Subcutaneous abdominal adipose tissue (tissue), 5 donors: ENCODE measurements at regions not wholly inside any gene's neighbourhood (a gene's known extent, or its start where the extent isn't known, plus 50 kb on each side); places are given as distances from the start of the nearest gene placed in this dataset.

Experiments
- H3K27ac ChIP-seq: one replicate; pipeline ENCODE4 v1.7.0; 2013; ENCODE audit warnings: low read depth, mild to moderate bottlenecking, inconsistent platforms, low read length, moderate library complexity
- H3K27me3 ChIP-seq, 5 donors: one replicate each; pipeline ENCODE4 v1.7.0; 2013; ENCODE audit warnings: low read length in 5 of 5, inconsistent platforms in 1 of 5; ENCODE audit not compliant: control insufficient read depth in 5 of 5, insufficient read depth in 4 of 5
- H3K36me3 ChIP-seq, 5 donors: one replicate each; pipeline ENCODE4 v1.7.0; 2013; ENCODE audit warnings: low read length in 5 of 5; ENCODE audit not compliant: control insufficient read depth in 5 of 5, insufficient read depth in 5 of 5
- H3K4me1 ChIP-seq, 5 donors: one replicate each; pipeline ENCODE4 v1.7.0; 2013; ENCODE audit warnings: low read length in 5 of 5, mild to moderate bottlenecking in 3 of 5, moderate library complexity in 1 of 5; ENCODE audit not compliant: control insufficient read depth in 5 of 5, insufficient read depth in 5 of 5
- H3K4me3 ChIP-seq, 5 donors: one replicate each; pipeline ENCODE4 v1.7.0; 2013; ENCODE audit warnings: low read length in 5 of 5, low read depth in 1 of 5
- H3K9ac ChIP-seq, 5 donors: one replicate each; pipeline ENCODE4 v1.7.0; 2013; ENCODE audit warnings: low read length in 5 of 5, mild to moderate bottlenecking in 4 of 5, moderate library complexity in 3 of 5
- H3K9me3 ChIP-seq, 5 donors: one replicate each; pipeline ENCODE4 v1.7.0; 2013; ENCODE audit warnings: low read length in 5 of 5; ENCODE audit not compliant: control insufficient read depth in 5 of 5
- donor health status: healthy.
- donor health status: healthy.
- donor health status: healthy.
- donor health status: healthy.
- donor health status: healthy.

DNA sequence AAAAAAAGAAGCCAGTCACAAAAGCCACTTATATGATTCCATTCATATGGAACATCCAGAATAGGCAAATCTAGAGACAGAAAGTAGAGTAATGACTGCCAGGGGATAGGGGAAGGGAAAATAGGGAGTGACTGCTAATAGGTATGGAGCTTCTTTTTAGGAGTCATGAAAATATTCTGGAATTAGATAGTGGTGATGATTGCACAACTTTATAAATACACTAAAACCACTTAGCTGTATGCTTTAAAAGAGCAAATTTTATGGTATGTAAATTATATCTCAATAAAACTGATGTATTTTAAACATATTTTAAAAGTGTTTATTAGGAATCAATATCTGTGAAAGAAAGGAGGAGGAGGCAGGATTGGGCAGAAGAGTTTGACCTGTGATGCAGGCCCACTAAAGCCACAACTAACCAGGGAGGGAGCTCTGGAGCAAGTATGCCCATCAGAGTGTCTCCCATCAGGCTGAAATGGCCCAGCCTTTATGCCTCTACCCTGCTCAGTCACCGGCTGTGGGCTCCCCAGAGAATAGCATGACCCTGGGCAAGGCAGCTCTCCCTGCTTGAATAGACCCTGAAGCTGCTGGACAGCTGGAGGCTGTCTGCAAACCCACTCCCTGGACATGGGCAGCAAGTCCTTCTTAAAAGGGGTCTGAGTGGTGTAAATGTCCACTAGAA, 96.0 kb upstream of the SLC44A1 start:
- Histone ChIP-seq H3K27me3 (no peaks in the 10 kb centered on the region), H3K4me3 (no peak overlapping the region), H3K36me3 (no peaks in the 10 kb centered on the region)

DNA sequence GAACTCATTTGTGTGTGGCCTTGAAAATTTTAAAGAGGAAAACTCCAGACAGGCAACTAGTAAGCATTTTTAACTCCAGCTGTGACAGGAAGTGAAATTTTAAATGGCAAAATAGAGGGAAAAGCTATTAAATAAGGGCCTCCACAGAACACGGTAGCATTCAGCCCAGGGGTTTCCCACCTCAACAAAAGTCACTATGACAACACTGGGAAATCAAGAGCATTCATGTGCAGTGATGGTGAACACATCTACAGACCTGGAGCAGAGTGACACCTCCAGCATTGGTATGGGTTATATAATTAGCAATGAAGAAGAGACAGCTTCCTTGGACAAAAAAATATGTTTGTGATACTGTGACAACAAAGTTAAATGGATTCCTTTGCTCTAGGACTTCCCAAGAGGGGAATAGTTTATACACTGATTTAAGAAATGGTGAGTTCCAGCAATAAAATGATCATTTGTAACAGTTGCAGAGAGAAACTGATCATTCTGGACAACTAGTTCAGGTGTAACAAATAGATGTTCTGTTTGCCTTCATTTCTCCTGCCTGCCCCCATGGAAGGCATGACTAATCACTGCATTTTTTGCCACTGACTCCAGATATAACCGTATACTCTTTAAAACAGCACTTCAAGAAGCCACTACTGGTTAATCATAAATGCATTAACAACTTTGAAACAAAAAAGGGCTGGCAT, 93.3 kb upstream of the SLC44A1 start:
- H3K4me1 ChIP-seq, result peaks cover 3 to 15% (median 5%) of the 10 kb centered on the region in 5 donors
- H3K27me3 ChIP-seq, result no peaks in the 10 kb centered on the region
- H3K27ac ChIP-seq, result no peak overlapping the region
- no peaks in the 10 kb centered on the region for H3K9me3 ChIP-seq
- no peaks in the 10 kb centered on the region for H3K36me3 ChIP-seq
- no peak overlapping the region for H3K9ac ChIP-seq
- no peak overlapping the region for H3K4me3 ChIP-seq

More for the DNA sequence above, 96.0 kb upstream of the SLC44A1 start:
- Histone ChIP-seq H3K4me1 (peaks cover 3 to 12% (median 8%) of the 10 kb centered on the region in 5 donors), H3K9ac (no peak overlapping the region), H3K27ac (no peak overlapping the region), H3K9me3 (no peaks in the 10 kb centered on the region)

DNA sequence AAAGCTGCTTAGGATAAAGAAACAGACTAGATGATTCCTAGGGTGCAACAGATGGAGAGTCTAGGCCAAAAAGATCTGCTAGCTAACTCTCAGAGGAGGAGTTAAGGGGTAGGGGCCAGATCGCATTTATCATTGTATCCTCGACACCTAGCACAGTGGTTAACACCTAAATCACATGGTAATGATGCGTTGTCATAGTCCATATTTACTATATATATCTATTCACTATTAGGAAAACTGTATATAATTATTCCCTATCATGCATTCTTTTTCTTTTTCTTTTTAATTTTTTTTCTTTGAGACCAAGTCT, 92.8 kb upstream of the SLC44A1 start:
- Histone ChIP-seq H3K9ac (no peak overlapping the region), H3K27ac (no peak overlapping the region), H3K36me3 (no peaks in the 10 kb centered on the region), H3K4me3 (no peak overlapping the region), H3K4me1 (peaks cover 1 to 15% (median 5%) of the 10 kb centered on the region in 5 donors), H3K9me3 (no peaks in the 10 kb centered on the region), H3K27me3 (no peaks in the 10 kb centered on the region)

- Histone ChIP-seq H3K4me3 (no peak overlapping the region), H3K27ac (no peak overlapping the region), H3K27me3 (no peaks in the 10 kb centered on the region), H3K36me3 (no peaks in the 10 kb centered on the region), H3K9ac (no peak overlapping the region), H3K9me3 (no peaks in the 10 kb centered on the region), H3K4me1 (peaks cover 0 to 12% (median 4%) of the 10 kb centered on the region in 5 donors)
Measured at GRCh38 chr9:105154723-105155191, 89.7 kb upstream of the SLC44A1 start.

GRCh38 chr9:105157171-105157583, 87.3 kb upstream of the SLC44A1 start:
- Histone ChIP-seq H3K9me3 (no peaks in the 10 kb centered on the region), H3K36me3 (no peaks in the 10 kb centered on the region), H3K4me1 (peaks cover 0 to 7% (median 3%) of the 10 kb centered on the region in 5 donors), H3K4me3 (no peak overlapping the region), H3K27me3 (no peaks in the 10 kb centered on the region), H3K9ac (no peak overlapping the region), H3K27ac (peak overlapping the region; percentile 15)

GRCh38 chr9:105158020-105158419, 86.4 kb upstream of the SLC44A1 start:
- Histone ChIP-seq H3K9me3 (no peaks in the 10 kb centered on the region), H3K4me1 (peaks cover 0 to 7% (median 3%) of the 10 kb centered on the region in 5 donors), H3K27me3 (no peaks in the 10 kb centered on the region), H3K27ac (no peak overlapping the region), H3K36me3 (no peaks in the 10 kb centered on the region), H3K4me3 (no peak overlapping the region), H3K9ac (no peak overlapping the region)

GRCh38 chr9:105158898-105159297, 85.6 kb upstream of the SLC44A1 start:
- H3K27ac ChIP-seq, result no peak overlapping the region

DNA sequence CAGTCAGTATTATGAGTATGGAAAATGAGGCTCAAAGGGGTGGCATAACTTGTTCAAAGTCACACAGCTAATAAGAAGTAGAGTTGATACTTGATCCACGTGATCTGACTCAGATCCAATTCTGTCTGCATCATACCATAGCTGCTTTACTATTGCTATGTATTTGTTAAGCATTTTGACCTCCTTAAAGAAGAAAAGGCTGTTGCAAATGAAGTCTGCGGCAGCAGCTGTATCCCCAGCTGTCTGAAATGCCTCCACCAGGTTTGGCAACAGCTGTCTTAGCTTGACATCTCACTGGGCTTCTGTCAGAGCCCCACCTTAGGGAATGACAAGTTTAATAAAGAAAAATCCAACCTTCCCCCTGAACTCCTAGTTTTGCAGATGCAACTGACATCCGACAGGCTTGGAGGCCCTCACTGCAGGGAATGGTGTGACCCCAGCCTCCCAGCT, 75.6 kb upstream of the SLC44A1 start:
- no peaks in the 10 kb centered on the region for H3K9me3 ChIP-seq
- H3K4me3 ChIP-seq, result no peak overlapping the region
- peaks cover 0 to 13% (median 0%) of the 10 kb centered on the region in 5 donors for H3K4me1 ChIP-seq
- no peaks in the 10 kb centered on the region for H3K36me3 ChIP-seq
- no peak overlapping the region for H3K9ac ChIP-seq
- no peaks in the 10 kb centered on the region for H3K27me3 ChIP-seq
- H3K27ac ChIP-seq, result no peak overlapping the region

More at GRCh38 chr9:105158898-105159297, 85.6 kb upstream of the SLC44A1 start:
- Histone ChIP-seq H3K9me3 (no peaks in the 10 kb centered on the region), H3K4me3 (no peak overlapping the region), H3K9ac (peak overlapping the region in 1 of 5 donors; percentile 20), H3K4me1 (peaks cover 0 to 7% (median 3%) of the 10 kb centered on the region in 5 donors), H3K27me3 (no peaks in the 10 kb centered on the region), H3K36me3 (no peaks in the 10 kb centered on the region)

DNA sequence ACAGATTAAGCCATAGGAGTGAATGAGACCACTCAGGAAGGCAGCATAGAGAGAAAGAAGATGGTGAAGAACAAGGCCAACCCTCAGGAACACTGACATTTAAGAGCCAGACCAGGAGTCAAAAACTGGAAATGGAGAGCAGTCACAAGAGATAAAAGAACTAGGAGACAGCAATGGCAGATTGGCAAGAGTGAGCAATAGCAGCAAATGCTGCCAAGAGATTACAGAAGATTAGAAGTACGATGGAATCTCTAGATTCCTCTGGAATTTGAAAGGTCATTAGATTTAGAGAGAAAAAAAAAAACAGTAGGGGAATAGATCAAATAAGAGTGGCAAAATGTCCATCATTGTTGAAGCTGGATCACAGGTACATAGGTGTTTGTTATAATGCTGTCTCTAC, 73.4 kb upstream of the SLC44A1 start:
- Histone ChIP-seq H3K27ac (no peak overlapping the region), H3K9me3 (no peaks in the 10 kb centered on the region), H3K36me3 (no peaks in the 10 kb centered on the region), H3K27me3 (no peaks in the 10 kb centered on the region), H3K9ac (no peak overlapping the region), H3K4me3 (no peak overlapping the region), H3K4me1 (peaks cover 0 to 13% (median 0%) of the 10 kb centered on the region in 5 donors)

GRCh38 chr9:105171589-105171988, 72.9 kb upstream of the SLC44A1 start:
- H3K4me1 ChIP-seq, result peaks cover 0 to 13% (median 0%) of the 10 kb centered on the region in 5 donors
- no peak overlapping the region for H3K27ac ChIP-seq

More at GRCh38 chr9:105171589-105171988, 72.9 kb upstream of the SLC44A1 start:
- H3K36me3 ChIP-seq, result no peaks in the 10 kb centered on the region
- H3K4me3 ChIP-seq, result no peak overlapping the region
- H3K9me3 ChIP-seq, result no peaks in the 10 kb centered on the region
- H3K9ac ChIP-seq, result no peak overlapping the region
- H3K27me3 ChIP-seq, result no peaks in the 10 kb centered on the region
